ENCODE measurements at regions not wholly inside any gene's neighbourhood (a gene's known extent, or its start where the extent isn't known, plus 50 kb on each side); places are given as distances from the start of the nearest gene placed in this dataset.
"Not testable (repeated sequence)": the region's sequence is repeated elsewhere in the genome, so short reads cannot be mapped to it uniquely, and the experiment has no call there.

DNA sequence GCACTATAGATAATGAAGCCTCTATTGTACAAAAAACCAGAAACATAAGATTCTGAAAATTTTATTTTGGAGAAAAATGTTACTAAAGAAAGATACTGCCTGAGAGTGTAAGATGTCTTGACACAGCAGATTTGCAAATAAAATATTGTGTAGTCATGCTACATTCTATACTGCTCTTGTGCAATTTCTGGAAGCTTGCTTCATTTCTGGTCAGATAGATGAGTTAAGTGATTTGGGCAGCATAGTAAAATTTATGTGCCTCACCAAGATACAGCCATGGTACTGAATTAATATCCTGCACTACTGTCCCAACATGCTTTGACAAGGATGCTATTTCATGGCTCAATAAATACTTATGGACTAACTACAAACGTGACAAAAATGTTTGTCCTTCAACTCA is 55.1 kb upstream of the STARD13 start:
- no peak for DNase-seq

DNA sequence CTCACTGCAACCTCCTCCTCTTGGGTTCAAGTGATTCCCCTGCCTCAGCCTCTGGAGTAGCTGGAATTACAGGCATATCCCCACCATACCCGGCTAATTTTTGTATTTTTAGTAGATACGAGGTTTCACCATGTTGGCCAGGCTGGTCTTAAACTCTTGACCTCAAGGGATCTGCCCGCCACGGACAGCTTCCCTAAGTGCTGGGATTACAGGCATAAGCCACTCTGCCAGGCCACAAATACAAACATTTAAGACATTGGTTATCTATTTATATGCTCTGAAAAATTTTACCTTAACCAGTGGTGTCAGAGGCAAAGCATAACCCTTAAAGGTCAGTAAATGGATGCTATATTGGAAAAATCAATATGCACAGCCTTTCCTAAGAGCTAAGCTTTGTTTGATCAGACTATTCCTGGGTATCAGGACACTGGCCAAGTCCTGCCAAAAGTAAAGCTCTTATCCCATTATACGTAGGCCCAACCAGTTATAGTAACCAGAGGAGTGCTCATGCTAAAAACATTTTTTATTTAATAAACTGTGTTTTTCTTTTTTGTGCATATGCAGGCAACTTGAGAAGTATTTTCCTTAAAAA is 56.4 kb upstream of the STARD13 start:
- DNase-seq, result no peak

DNA sequence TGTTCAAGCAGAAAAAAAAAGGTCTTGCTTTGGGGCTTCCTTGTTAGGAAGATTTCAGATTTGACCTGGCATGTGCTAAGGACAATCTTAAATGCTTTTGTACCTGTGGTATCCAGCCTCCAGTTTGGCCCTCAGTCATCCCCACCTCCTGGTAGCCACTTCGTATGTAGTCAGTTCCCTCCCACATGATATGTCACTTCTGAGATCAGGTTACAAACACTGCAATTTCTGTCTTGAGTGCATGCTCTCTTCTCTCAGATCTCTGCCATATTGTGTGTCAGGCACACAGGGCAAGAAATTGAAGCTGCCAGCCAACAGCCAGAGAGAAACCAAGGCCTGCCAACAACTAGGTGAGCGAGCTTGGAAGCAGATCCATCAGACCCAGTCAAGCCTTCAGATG is 60.3 kb upstream of the STARD13 start:
- no peak for DNase-seq

DNA sequence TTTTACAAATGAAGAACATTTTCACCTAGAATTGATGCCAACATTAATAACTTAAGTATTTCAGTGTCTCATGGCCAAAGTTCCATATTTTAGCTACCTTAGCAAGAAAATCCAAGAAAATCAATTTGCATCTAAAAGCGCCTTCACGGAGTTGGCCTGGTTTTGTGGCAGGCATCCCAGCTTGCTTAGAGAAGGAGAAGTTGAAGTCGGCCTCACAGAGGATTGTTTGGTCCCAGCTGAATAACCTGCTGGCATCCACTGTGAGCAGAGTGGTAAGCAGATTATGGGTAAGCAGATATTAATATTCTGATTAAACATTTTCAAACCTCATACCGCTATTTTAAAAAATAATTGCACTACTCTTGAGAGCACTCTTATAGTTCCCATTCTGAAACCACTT is 62.3 kb upstream of the STARD13 start:
- DNase-seq, result no peak

DNA sequence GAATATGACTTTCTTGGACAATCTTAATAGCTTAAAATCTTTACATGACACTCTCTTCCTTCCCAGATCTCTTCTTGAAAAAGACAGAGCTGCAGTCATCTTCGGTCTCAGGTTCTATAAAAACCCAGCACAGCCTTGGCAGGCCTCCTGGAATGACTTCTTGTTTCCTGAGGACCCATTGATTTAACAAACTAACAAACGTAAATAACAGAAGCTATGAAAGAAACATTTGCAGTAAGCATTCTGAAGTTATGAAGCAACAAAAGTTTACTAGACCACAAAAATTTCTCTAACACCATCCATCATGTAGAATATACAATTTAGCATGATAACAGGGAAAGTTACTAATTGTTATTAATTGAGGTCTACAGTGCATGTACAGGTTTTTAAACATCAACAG is 62.8 kb upstream of the STARD13 start:
- no peak for DNase-seq

DNA sequence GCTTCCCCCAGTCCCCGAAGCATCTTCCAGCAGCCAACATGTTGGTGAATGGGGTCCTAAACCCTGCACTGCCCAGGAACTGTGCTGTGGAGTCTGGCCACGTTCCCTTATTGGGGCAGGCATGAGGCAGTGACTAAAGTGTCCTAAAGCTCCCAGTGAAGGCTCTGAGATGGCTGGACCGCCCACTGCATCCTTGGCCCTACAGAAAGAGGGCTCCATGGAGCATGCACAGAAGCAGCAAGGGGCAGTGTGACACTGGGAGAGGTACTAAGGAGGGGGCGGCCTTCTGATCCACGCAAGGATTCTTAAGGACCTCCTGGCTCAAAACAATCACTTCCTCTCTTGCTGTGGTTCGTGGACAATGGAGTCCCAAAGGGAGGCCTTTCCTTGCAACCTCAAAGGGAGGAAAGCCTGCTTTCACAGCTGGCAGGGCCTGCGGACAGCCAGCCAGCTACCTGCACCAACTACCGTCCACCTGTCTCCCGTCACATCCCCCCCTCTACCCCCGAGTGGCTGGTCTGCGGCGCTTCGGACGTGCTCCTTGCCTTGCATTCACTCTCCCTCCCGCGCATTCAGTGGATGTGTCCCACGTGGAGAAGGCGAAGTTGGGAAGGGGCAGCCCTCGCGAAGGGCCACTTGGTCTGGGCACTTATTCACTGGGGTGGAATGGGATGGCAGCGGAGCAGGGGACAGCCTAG is 63.9 kb upstream of the STARD13 start:
- DNase-seq, result no peak

DNA sequence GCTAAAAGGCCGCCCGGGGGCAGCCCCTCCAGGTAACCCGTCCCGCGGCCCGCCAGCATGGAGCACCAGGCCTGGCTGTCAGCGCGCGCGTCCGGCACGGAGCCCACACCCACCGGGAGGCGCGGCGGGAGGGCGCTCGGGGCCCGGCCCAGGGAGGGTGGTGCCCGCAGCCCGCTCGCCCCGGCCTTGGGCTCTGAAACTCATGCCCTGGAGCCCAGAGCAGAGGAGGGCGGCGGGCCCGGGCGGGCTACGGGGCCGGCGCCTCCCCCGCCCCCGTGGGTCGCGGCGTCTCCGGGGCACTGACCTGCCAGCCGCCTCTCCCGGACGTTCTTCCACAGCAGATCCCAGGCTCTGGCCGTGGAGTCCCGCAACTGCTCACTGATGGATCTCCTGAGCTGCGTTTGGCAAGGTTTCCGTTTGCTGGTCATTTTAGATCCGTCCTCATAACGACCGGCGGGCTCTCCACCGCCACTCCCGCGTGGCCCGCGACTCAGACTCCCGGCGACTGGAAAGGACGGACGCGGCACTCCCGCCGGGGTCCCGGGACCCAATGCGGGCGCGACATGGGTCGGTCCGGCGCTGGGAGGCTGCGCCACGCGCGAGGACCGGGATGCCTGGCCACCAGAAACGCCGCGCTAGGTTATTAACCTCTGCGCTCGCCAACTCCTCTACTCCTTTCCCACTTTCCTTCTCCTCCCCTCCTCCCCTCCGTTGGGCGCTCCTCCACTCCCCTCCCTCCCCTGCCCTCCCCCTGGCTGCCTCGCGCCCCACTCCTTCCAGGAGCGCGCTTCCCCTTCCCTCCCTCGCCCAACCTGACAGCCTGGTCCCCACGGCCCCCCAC is 64.7 kb upstream of the STARD13 start:
- DNase-seq, result no peak

DNA sequence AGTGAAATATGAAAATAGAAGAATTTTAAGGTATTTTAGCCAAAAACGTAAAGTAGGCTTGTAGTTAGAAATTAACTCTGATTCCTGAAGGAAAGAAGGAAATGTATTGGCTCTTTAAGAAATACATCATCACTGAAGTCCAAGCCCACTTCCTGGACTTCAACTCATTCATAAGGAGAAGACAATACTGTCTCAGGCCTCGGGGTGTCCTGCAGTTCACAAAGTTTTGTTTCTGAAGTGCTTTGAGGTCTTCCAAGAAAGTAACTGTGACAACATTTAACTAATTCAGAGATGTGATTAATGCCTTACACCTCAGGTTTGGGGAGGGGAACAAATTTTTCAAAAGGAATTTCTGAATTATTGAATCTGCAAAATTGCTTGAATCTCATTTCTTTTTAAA is 65.8 kb upstream of the STARD13 start:
- no peak for DNase-seq

DNA sequence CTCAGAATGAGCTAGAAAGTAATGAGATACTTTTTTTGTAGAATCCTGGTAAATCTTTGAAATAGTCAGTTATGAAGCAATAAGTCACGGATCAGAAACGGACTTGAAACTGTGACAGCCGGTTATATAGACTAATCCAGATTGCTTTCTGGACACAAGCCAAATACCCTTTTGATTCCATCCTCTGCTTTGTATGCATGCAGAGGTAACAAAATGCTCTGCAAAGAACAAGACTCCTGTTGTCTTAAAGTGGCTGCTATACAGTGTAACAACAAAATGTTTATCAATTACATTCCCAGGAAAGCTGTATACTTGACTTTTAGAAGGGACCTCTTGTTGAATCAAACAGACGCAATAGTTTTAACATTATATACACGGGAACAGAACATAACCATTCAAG is 66.5 kb upstream of the STARD13 start:
- DNase-seq, result no peak

DNA sequence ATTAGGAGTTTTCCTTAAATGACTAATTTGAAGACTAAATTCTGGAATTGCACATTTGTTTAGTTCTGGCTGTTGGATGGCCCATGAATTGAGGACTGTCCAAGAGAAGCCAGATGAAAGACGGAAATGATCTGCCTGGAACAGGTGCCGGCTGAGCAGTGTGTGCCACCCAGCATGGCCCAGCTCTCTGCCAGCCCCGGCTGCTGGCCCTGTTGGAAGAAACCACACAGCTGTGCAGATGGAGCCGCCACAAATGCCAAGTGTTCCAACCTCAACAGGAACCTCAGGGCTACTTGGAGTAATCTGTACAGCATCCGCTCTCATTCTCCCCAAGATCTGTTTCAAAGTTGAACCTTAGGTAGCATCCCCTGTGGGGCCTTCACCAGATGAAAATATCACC is 67.0 kb upstream of the STARD13 start:
- DNase-seq, result no peak

DNA sequence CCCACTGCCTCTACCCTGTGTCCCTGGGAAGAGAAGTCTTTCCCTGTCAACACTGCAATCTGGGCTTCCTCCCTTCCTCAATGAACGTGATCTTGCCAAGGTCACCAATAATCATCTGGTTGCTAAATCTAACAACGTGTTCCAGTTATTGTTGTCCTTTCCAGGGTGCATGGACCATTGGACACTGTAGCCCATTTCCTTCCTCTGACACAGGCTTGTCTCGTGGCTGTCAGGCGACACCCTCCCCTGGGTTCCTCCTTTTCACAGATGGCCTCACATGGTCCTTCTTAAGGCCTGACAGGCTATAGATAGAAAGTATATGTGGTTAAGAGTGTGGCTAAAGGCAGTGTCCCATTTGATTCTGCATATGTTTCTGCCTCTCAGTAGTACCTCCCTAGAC is 67.7 kb upstream of the STARD13 start:
- DNase-seq, result no peak

DNA sequence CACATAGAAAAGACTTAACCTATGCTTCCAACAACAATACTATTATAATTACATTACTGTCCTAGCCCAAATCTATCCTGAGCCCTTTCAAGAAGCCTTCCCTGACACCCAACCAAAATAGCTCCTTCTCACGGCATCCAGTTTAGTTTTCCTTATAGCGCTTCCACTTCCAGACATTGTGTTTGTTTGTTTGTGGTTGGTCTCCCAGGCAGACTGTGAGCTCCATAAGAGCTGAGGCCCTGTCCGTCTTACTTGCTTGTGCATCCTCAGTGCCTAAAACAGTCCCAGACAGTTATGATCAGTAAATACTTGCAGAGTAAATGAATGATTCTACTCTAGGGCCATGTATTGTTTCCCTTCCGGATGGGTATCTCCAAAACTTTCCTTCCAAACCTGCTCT is 68.1 kb upstream of the STARD13 start:
- DNase-seq, result no peak

DNA sequence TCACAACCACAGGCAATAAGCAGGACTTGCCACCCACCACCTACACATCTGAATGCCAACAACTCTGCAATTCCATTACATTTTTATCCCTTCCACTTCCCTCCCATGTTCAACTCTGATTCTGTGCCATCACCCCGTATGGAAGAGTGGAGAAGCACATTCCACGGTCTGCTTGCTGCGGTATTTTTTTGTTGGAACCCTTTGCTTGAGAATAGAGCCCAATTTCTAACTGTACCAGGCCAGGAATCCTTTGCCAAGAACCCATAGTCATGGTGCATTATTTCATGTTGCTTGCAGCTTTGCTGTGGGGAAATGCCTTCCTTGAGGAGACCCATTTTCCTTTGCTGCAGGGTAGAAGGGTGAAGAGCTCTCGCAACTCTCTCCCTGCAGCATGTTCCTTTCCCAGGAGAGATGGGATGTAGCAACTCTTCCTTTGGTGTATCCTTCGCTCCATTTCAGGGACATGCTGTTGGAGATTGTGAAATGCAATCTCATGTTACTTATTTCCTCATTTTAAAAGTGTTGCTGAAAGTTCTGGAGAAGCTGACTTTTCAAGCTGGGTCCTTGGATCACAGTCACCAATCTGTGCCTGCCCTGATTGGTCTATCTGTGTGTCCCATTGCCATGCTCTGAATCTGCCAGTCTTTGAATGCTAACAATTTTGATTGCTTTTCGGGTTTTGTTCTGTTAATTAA is 69.8 kb upstream of the STARD13 start:
- no peak for DNase-seq

DNA sequence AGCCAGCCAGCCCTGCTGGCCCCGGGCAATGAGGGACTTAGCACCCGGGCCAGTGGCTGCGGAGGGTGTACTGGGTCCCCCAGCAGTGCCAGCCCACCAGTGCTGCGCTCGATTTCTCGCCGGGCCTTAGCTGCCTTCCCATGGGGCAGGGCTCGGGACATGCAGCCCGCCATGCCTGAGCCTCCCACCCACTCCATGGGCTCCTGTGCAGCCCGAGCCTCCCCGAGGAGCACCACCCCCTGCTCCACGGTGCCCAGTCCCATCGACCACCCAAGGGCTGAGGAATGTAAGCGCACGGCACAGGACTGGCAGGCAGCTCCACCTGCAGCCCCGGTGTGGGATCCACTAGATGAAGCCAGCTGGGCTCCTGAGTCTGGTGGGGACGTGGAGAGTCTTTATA is 72.5 kb upstream of the STARD13 start:
- not testable (repeated sequence) for DNase-seq

DNA sequence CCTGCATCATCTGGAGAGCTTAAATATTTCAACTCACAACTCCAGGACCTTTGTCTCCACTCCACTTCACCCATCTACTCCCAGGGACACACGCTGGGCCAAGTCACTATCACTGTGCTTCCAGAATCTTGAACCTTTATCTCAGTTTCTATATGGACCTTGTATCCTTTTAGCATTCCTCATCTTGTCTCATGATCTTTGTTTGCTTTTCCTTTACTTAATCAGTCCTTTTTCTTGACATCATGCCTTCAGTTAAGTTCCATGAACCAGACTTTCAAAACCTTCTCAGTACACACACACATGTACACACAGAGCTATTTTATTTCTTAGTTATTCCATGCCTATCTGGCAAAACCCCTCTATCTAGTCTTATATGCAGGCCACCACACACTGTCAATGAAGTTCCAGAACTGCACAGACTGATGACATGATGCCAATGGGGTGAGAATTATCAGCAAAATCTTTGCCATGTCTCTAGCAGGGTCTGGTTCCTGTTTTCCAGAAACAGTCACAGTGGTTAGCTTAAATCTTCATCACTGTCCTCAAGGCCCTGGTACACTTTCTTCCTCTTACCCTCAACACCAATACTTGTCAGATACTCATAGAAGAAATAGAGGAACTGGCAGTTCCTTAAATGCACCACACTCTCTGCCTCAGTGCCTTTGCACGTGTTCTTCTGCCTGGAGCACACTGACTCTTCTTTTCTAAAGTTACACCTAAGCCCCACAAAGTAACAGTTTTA is 77.6 kb upstream of the STARD13 start:
- peak; percentile 1 for DNase-seq

DNA sequence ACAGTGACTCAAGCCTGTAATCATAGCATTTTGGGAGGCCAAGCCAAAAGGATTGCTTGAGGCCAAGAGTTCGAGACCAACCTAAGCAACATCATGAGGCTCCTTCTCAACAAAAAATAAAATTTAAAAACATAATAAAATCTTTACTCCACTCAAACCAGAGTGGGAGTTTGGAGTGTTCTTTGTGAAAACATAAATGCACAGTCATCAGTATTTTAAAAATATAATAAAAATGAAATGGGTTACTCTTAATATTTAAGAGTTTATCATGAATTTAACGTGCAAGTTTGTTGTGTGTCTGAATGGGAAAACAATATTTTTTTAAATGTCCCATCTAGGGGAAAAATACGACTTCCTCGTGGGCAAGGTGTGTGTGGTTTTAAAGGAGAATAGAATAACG is 78.6 kb upstream of the STARD13 start:
- no peak for DNase-seq

DNA sequence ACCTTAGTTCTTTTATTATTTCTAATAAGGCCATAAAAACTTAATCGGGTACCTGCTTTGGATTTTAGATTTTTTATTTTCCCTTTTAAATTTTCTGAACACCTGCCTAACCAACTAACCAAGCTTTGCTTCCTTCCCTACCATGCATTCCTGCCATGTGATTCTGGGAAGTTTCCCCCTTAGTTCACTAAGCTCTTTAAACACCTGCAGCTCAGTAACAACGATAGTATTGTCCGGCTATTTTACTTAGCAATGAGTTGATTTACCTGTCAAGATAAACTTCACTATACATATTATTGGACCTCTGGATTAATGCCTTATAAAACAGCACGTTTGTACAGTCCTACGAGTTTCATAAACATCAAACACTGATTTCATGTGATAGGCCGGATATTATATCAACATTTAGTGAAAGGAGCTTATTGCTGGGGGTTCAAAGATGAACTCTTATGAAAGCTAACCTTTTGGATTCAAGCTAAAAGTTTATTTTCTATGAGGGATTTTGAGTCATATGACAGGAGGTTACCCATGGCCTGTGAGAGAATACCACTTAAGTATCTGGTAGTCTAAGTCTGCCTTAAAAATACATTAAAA is 81.0 kb upstream of the STARD13 start:
- no peak for DNase-seq

DNA sequence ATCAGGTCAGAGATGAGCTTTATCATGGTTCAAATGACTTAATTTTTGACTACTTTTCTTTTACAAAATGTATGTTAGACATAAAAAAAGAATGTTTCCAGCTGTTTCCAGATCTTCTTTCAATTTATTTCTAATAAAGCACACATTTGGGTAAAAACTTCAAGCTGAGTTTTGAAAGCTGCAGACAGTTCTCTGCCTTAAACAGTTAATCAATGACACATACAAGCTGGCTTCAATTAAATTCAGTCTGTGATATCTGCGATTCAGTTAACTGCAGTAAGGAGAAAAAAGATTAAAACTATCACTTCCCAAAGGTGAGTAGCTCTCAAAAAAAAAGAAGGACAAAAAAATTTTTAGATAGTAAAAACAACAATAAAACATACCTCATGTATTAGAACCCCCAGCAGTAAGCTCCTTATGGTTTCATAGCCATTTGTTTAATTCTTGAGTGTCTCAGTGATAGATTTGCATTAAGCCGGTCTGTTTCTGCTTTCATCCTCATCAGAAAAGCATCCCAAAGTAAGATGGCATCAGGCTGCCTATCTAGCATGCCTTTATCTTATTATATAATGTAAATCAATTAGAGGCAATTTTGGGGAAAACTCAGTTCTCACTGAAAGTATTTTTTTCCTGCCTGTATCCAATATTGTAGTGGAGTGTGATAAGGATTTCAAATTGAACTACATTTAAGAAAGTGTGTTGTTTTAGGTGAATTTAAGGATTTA is 81.8 kb upstream of the STARD13 start:
- DNase-seq, result no peak

DNA sequence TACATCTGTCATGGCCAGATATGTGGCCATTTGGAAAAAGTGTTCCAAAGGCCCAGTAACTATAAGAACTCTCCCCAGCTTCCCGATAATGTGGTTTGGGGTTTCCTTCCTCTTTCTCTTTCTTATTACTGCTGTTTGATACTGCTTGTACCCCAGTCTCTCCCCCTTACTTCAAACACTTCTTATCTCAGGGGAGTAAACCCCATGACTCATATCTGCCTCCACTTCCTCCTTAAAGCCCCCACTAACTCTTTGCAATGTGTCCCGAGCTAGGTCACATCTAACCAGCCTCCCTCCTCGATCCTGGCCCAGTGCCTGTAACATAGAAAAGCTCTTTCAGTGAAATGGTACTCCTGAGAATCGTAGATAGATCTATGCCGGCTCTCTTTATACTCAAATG is 82.4 kb upstream of the STARD13 start:
- no peak for DNase-seq

DNA sequence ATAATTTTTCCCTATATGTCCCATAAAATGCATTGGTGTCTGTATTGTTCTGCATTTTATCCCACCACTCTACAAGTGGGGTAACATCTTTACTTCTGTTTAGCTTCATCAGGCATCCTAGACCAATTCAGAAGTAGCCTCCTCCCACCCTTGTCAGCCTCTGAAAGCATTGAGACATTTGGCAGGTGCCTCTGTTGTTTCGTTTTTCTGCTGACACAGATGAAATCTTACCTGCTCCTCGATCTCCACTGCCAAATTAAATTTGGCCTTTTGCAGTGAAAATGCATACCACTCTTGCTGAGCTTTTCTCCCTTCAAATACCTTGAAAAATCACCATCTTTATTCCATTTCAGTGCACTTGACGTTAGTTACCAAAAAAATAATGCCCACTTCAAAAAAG is 83.5 kb upstream of the STARD13 start:
- no peak for DNase-seq

DNA sequence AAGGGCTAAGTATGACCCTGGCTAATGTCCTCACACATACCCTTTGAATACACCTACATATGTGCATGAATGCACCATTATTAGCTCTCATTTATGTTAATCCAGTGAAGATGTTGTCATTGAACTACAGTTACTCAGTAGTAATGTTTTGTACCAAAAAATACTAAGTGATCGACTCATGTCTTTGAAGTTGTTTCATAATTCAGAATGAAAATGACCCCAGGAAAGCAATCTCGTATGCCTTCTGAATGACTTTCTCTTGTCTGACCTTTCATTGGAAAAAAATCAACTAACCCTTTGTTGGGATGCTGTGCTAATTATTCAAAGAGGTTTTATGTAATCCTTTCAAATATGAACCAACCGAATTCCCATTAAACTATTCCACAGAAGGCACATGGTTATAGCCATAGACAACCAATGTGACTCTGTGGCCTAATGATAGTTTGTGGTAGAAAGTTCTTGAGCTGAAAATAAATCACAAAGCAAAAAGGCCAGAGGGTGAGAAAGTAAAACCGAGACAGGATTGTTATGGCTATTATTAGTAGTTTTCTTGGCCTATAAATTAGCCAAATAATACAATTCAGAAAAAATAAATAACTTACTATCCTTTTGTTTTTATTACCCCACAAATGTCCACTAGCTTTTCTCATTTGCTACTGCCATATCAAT is 86.8 kb upstream of the STARD13 start:
- DNase-seq, result no peak
